ENCODE measurements at regions not wholly inside any gene's neighbourhood (a gene's known extent, or its start where the extent isn't known, plus 50 kb on each side); places are given as distances from the start of the nearest gene placed in this dataset.
"Not testable (repeated sequence)": the region's sequence is repeated elsewhere in the genome, so short reads cannot be mapped to it uniquely, and the experiment has no call there.

GRCh38 chr3:187507266-187507665, 139.1 kb downstream of the RTP4 start:
- H3K4me1 ChIP-seq (ENCODE audit: insufficient read depth, low read length): no peaks in the 10 kb centered on the region
- ATAC-seq (ENCODE audit: insufficient read depth, low read depth) (no peak), DNase-seq (no peak)
- no peak overlapping the region for H2AFZ ChIP-seq (ENCODE audit: low read depth, low read length)
- no peak overlapping the region for H3K9ac ChIP-seq (ENCODE audit: low read depth, low read length)
- H3K27ac ChIP-seq (ENCODE audit: low read length): no peak overlapping the region
- no peak for TF ChIP-seq EZH2 (IDR thresholded peaks at IDR 0.05; ENCODE audit: borderline replicate concordance, low read depth, low read length, severe bottlenecking)
- TF ChIP-seq CTCF (IDR thresholded peaks at IDR 0.05; ENCODE audit: borderline replicate concordance, extremely low read depth, low read length, poor library complexity, severe bottlenecking): no peak
- H3K27me3 ChIP-seq (ENCODE audit: insufficient read depth, low read length, poor library complexity): no peaks in the 10 kb centered on the region
- no peaks in the 10 kb centered on the region for H3K36me3 ChIP-seq (ENCODE audit: insufficient read depth, low read length)
- H4K20me1 ChIP-seq (ENCODE audit: insufficient read depth, low read length): no peaks in the 10 kb centered on the region
- no peak overlapping the region for H3K4me2 ChIP-seq (ENCODE audit: insufficient read depth, low read length)
- H3K79me2 ChIP-seq (ENCODE audit: insufficient read depth, low read length): no peaks in the 10 kb centered on the region
- H3K9me3 ChIP-seq (ENCODE audit: insufficient read depth, low read length, severe bottlenecking): no peaks in the 10 kb centered on the region
- H3K4me3 ChIP-seq (ENCODE audit: low read depth in 1 of 2, low read length in 2 of 2): no peak overlapping the region

GRCh38 chr3:187504435-187504834, 136.2 kb downstream of the RTP4 start:
- ATAC-seq (ENCODE audit: insufficient read depth, low read depth): no peak
- no peak for TF ChIP-seq CTCF (IDR thresholded peaks at IDR 0.05; ENCODE audit: borderline replicate concordance, extremely low read depth, low read length, poor library complexity, severe bottlenecking)
- no peak for TF ChIP-seq EZH2 (IDR thresholded peaks at IDR 0.05; ENCODE audit: borderline replicate concordance, low read depth, low read length, severe bottlenecking)

DNA sequence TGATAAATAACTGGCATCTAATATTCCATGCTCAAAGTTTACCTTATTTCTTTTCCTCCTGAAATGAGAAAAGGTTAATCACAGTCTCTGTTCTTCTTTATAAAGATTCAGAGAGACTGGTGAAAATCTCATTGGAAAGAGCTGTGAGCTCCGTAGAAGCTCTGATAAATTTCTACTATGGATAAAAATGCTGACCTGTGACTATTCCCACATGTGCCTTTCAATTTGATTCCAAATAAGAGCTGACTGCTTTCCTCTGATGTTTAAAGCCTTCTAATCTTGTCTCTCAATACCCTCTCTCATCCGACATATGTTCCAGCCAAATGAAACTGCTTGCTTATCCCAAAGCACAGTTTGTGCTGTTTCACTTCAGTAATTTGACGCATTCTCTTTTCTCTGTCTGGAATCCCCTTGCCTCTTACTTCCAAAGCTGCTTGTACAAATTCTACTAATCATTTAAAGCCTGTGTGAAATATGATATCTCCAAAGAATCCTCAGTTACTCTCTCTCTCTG, 130.1 kb downstream of the RTP4 start:
- no peaks in the 10 kb centered on the region for H3K9me3 ChIP-seq (ENCODE audit: insufficient read depth, low read length, severe bottlenecking)
- H3K27ac ChIP-seq (ENCODE audit: low read length): no peak overlapping the region
- no peak overlapping the region for H3K4me3 ChIP-seq (ENCODE audit: low read depth in 1 of 2, low read length in 2 of 2)
- TF ChIP-seq CTCF (IDR thresholded peaks at IDR 0.05; ENCODE audit: borderline replicate concordance, extremely low read depth, low read length, poor library complexity, severe bottlenecking) (no peak), EZH2 (IDR thresholded peaks at IDR 0.05; ENCODE audit: borderline replicate concordance, low read depth, low read length, severe bottlenecking) (no peak)
- no peaks in the 10 kb centered on the region for H3K79me2 ChIP-seq (ENCODE audit: insufficient read depth, low read length)
- ATAC-seq (ENCODE audit: insufficient read depth, low read depth) (no peak), DNase-seq (no peak)
- H3K9ac ChIP-seq (ENCODE audit: low read depth, low read length): no peak overlapping the region
- no peak overlapping the region for H3K4me2 ChIP-seq (ENCODE audit: insufficient read depth, low read length)
- H2AFZ ChIP-seq (ENCODE audit: low read depth, low read length): no peak overlapping the region
- H4K20me1 ChIP-seq (ENCODE audit: insufficient read depth, low read length): no peaks in the 10 kb centered on the region
- no peaks in the 10 kb centered on the region for H3K4me1 ChIP-seq (ENCODE audit: insufficient read depth, low read length)
- H3K27me3 ChIP-seq (ENCODE audit: insufficient read depth, low read length, poor library complexity): peaks cover 3% of the 10 kb centered on the region
- H3K36me3 ChIP-seq (ENCODE audit: insufficient read depth, low read length): no peaks in the 10 kb centered on the region

More at GRCh38 chr3:187504435-187504834, 136.2 kb downstream of the RTP4 start:
- Histone ChIP-seq H3K79me2 (ENCODE audit: insufficient read depth, low read length) (no peaks in the 10 kb centered on the region), H4K20me1 (ENCODE audit: insufficient read depth, low read length) (no peaks in the 10 kb centered on the region), H3K4me1 (ENCODE audit: insufficient read depth, low read length) (no peaks in the 10 kb centered on the region), H3K9ac (ENCODE audit: low read depth, low read length) (no peak overlapping the region), H3K36me3 (ENCODE audit: insufficient read depth, low read length) (no peaks in the 10 kb centered on the region), H3K27ac (ENCODE audit: low read length) (no peak overlapping the region), H3K27me3 (ENCODE audit: insufficient read depth, low read length, poor library complexity) (no peaks in the 10 kb centered on the region), H3K4me3 (ENCODE audit: low read depth in 1 of 2, low read length in 2 of 2) (no peak overlapping the region), H2AFZ (ENCODE audit: low read depth, low read length) (no peak overlapping the region), H3K4me2 (ENCODE audit: insufficient read depth, low read length) (no peak overlapping the region), H3K9me3 (ENCODE audit: insufficient read depth, low read length, severe bottlenecking) (no peaks in the 10 kb centered on the region)
- DNase-seq: no peak

DNA sequence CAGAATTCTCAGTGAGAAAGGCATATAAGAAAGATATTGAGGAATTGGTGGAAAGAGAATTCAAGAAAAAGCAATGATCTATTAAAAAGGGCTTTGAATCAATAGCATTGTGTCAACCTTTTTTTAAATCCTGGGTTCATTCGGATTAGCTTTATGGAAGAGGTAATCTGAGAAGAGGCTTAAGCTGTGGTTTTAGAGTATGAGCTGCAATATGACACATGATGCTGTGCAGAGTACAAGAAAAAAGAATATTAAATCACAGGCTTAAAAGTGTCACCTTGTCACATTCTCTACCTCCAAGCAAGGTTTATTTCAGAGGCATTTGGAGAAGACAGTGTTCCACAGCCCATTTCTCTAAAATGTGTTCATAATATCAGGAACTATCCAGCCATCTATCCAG, 128.9 kb downstream of the RTP4 start:
- no peaks in the 10 kb centered on the region for H3K36me3 ChIP-seq (ENCODE audit: insufficient read depth, low read length)
- H2AFZ ChIP-seq (ENCODE audit: low read depth, low read length): no peak overlapping the region
- H3K27me3 ChIP-seq (ENCODE audit: insufficient read depth, low read length, poor library complexity): peaks cover 3% of the 10 kb centered on the region
- no peak for TF ChIP-seq EZH2 (IDR thresholded peaks at IDR 0.05; ENCODE audit: borderline replicate concordance, low read depth, low read length, severe bottlenecking)
- no peak for TF ChIP-seq CTCF (IDR thresholded peaks at IDR 0.05; ENCODE audit: borderline replicate concordance, extremely low read depth, low read length, poor library complexity, severe bottlenecking)
- no peaks in the 10 kb centered on the region for H3K4me1 ChIP-seq (ENCODE audit: insufficient read depth, low read length)
- no peaks in the 10 kb centered on the region for H4K20me1 ChIP-seq (ENCODE audit: insufficient read depth, low read length)
- DNase-seq: no peak
- no peaks in the 10 kb centered on the region for H3K9me3 ChIP-seq (ENCODE audit: insufficient read depth, low read length, severe bottlenecking)
- H3K79me2 ChIP-seq (ENCODE audit: insufficient read depth, low read length): no peaks in the 10 kb centered on the region
- no peak for ATAC-seq (ENCODE audit: insufficient read depth, low read depth)
- no peak overlapping the region for H3K9ac ChIP-seq (ENCODE audit: low read depth, low read length)
- no peak overlapping the region for H3K4me2 ChIP-seq (ENCODE audit: insufficient read depth, low read length)
- H3K4me3 ChIP-seq (ENCODE audit: low read depth in 1 of 2, low read length in 2 of 2): no peak overlapping the region
- no peak overlapping the region for H3K27ac ChIP-seq (ENCODE audit: low read length)

GRCh38 chr3:187494056-187494455, 125.9 kb downstream of the RTP4 start:
- H3K27ac ChIP-seq (ENCODE audit: low read length); H3K9ac ChIP-seq (ENCODE audit: low read depth, low read length); H3K9me3 ChIP-seq (ENCODE audit: insufficient read depth, low read length, severe bottlenecking); H3K4me2 ChIP-seq (ENCODE audit: insufficient read depth, low read length); H4K20me1 ChIP-seq (ENCODE audit: insufficient read depth, low read length); H3K4me1 ChIP-seq (ENCODE audit: insufficient read depth, low read length); H3K4me3 ChIP-seq (ENCODE audit: low read depth in 1 of 2, low read length in 2 of 2); DNase-seq; H3K27me3 ChIP-seq (ENCODE audit: insufficient read depth, low read length, poor library complexity); H3K79me2 ChIP-seq (ENCODE audit: insufficient read depth, low read length); ATAC-seq (ENCODE audit: insufficient read depth, low read depth); H3K36me3 ChIP-seq (ENCODE audit: insufficient read depth, low read length); H2AFZ ChIP-seq (ENCODE audit: low read depth, low read length): not testable (repeated sequence)

Data from DND-41 (cell line).